COLO829 (cell line): ENCODE measurements at regions not wholly inside any gene's neighbourhood (a gene's known extent, or its start where the extent isn't known, plus 50 kb on each side); places are given as distances from the start of the nearest gene placed in this dataset.

Experiments used
- DNase-seq: peaks from one replicate; pipeline ENCODE4 v3.0.0; 2012; ENCODE audit warnings: low spot score

- DNase-seq, result no peak
Observed at GRCh38 chr2:47236503-47237215, 60.3 kb upstream of the CALM2 start.

GRCh38 chr2:47235132-47235531 is 58.8 kb upstream of the CALM2 start:
- no peak for DNase-seq

- DNase-seq, result no peak
Observed at GRCh38 chr2:47234456-47234855, 58.1 kb upstream of the CALM2 start.

GRCh38 chr2:47232738-47233415 is 56.6 kb upstream of the CALM2 start:
- no peak for DNase-seq

GRCh38 chr2:47230418-47230817 is 54.1 kb upstream of the CALM2 start:
- DNase-seq, result no peak

- DNase-seq, result no peak
Observed at GRCh38 chr2:47227532-47228279, 51.4 kb upstream of the CALM2 start.

GRCh38 chr2:47226923-47227220 is 50.6 kb upstream of the CALM2 start:
- DNase-seq, result no peak

GRCh38 chr2:47226132-47226922 is 50.0 kb upstream of the CALM2 start:
- no peak for DNase-seq
